ENCODE measurements at regions not wholly inside any gene's neighbourhood (a gene's known extent, or its start where the extent isn't known, plus 50 kb on each side); places are given as distances from the start of the nearest gene placed in this dataset.

DNA sequence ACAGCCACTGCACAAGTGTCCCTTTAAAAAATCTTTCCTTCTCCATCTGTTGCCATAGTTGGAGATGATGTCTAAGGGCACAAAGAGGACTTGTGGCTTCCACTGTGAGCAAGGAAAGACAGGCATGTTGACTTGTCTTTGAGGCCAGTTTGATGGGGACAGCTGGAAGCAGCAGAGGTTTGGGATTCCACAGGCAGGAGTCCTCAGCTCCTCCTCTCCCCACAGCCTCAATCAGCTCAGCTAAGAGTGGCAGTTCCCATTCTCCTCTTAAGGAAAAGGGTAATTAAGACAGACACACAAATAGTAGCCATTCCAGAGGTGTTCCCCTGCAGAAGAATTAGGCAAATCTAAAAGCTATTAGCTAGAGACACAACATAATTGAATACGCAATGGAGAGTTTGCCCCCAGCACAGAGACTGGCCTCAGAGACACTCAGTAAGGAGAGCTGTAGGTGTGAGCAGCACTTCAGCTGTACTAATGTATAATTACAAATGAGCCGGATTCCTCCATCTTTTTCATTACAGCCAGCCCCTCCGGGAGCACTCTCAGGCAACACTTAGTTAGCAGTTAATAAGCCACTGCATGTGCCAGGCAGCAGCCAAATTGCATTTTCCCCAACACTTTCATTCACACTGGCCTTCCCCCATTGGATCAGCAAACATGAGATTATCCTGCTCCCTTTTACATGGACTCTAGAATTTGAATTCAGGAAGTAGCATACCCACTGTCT is 434.0 kb downstream of the FOXO1 start:
- ChIA-PET POLR2A (interaction anchor here (0.6 kb wide), 1 partner anchor 38 kb away, joined by 3 read pairs; no protein-coding TSS in a partner anchor), CTCF (no interaction called here)
- TF ChIP-seq, protein P1, sequence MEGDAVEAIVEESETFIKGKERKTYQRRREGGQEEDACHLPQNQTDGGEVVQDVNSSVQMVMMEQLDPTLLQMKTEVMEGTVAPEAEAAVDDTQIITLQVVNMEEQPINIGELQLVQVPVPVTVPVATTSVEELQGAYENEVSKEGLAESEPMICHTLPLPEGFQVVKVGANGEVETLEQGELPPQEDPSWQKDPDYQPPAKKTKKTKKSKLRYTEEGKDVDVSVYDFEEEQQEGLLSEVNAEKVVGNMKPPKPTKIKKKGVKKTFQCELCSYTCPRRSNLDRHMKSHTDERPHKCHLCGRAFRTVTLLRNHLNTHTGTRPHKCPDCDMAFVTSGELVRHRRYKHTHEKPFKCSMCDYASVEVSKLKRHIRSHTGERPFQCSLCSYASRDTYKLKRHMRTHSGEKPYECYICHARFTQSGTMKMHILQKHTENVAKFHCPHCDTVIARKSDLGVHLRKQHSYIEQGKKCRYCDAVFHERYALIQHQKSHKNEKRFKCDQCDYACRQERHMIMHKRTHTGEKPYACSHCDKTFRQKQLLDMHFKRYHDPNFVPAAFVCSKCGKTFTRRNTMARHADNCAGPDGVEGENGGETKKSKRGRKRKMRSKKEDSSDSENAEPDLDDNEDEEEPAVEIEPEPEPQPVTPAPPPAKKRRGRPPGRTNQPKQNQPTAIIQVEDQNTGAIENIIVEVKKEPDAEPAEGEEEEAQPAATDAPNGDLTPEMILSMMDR (IDR thresholded peaks at IDR 0.05), result no peak
- Histone ChIP-seq H3K36me3 (ENCODE audit: insufficient read depth, low read length) (no peaks in the 10 kb centered on the region), H3K9me3 (ENCODE audit: control insufficient read depth in 1 of 2, insufficient read depth in 1 of 2, low read length in 2 of 2) (no peaks in the 10 kb centered on the region), H3K4me3 (ENCODE audit: low read length) (no peak overlapping the region), H3K27ac (ENCODE audit: low read depth in 1 of 2, low read length in 2 of 2) (no peak overlapping the region), H3K27me3 (ENCODE audit: control insufficient read depth in 1 of 2, insufficient read depth in 2 of 2, low read length in 2 of 2) (no peaks in the 10 kb centered on the region), H3K4me1 (ENCODE audit: insufficient read depth, low read length) (peaks cover 5% of the 10 kb centered on the region)
- H3K36me3 Mint-ChIP-seq (ENCODE audit: low read depth), result no peaks in the 10 kb centered on the region
- no peak for DNase-seq
- ATAC-seq (ENCODE audit: poor library complexity), result no peak
- H3K27me3 Mint-ChIP-seq, result no peaks in the 10 kb centered on the region
- H3K9me3 Mint-ChIP-seq, result no peaks in the 10 kb centered on the region
- H3K4me1 Mint-ChIP-seq (ENCODE audit: low read depth), result peaks cover 12% of the 10 kb centered on the region
- no peak overlapping the region for H3K4me3 Mint-ChIP-seq
- intact Hi-C loops (cut with DNase I, micrococcal nuclease), result no loop called here
- H3K27ac Mint-ChIP-seq, result no peak overlapping the region

DNA sequence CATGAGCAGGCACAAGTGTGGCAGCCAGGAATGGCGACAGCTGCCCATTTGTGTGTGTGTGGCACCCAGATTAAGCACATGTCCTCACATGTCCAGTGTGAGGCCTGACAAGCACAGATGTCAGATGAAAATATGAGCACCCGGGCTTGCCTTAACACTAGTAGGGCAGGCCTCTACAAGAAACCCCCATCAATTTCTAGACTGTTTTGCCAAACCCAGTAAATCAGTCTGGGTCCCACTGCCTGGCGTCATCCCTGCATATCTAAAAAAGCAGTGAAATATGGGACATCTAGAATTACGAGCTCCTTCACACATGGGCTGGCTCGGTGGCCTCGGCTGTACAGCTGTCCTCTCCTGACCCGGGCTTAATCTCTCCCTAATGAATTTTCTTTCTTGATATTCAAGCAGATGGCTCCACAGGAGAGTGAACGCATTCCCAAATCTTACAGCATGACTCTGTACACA is 432.7 kb downstream of the FOXO1 start:
- TF ChIP-seq, protein P1 (IDR thresholded peaks at IDR 0.05), result no peak
- no peak overlapping the region for H3K27ac Mint-ChIP-seq

DNA sequence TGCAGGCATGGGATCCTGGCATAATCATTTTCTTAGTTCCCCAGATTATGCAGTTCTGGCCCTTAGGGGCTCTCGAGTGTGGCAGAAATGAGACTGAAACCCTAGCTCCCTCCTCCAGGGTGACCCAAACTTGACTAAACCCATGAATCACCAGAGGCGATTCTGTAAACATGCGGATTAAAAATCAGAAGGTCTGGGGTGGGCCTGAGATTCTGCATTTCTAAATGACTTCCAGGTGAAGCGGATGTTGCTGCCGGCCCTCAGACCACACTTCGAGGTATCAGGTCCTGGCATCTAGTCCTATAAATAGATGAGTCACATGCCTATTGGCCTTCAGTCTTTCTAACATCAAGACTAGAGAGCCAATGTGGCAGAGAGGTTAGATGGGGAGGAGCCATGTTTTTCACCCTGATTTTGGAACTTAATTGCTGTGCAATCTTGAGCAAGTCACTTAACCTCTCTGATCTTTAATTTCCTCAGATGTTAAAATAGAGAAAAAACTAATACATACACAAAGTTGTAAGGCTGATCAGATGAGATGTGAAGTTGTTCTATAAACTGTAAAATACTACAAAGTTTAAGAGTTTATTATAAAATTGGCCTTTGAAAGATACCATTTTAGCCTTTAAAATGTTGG is 431.2 kb downstream of the FOXO1 start:
- no peaks in the 10 kb centered on the region for H3K9me3 ChIP-seq (ENCODE audit: control insufficient read depth in 1 of 2, insufficient read depth in 1 of 2, low read length in 2 of 2)
- no peaks in the 10 kb centered on the region for H3K27me3 Mint-ChIP-seq
- no peaks in the 10 kb centered on the region for H3K36me3 ChIP-seq (ENCODE audit: insufficient read depth, low read length)
- POLR2A ChIA-PET, result no interaction called here
- no peak overlapping the region for H3K27ac Mint-ChIP-seq
- ATAC-seq (ENCODE audit: poor library complexity), result no peak
- H3K27me3 ChIP-seq (ENCODE audit: control insufficient read depth in 1 of 2, insufficient read depth in 2 of 2, low read length in 2 of 2), result no peaks in the 10 kb centered on the region
- no peaks in the 10 kb centered on the region for H3K9me3 Mint-ChIP-seq
- H3K27ac ChIP-seq (ENCODE audit: low read depth in 1 of 2, low read length in 2 of 2), result no peak overlapping the region
- TF ChIP-seq, protein P1 (IDR thresholded peaks at IDR 0.05), result no peak
- peaks cover 12% of the 10 kb centered on the region for H3K4me1 Mint-ChIP-seq (ENCODE audit: low read depth)
- no peak for DNase-seq
- intact Hi-C loops (cut with DNase I, micrococcal nuclease), result no loop called here
- H3K4me1 ChIP-seq (ENCODE audit: insufficient read depth, low read length), result peaks cover 3% of the 10 kb centered on the region
- no peaks in the 10 kb centered on the region for H3K36me3 Mint-ChIP-seq (ENCODE audit: low read depth)
- H3K4me3 ChIP-seq (ENCODE audit: low read length), result no peak overlapping the region
- no peak overlapping the region for H3K4me3 Mint-ChIP-seq
- CTCF ChIA-PET, result no interaction called here

More for the DNA sequence above, 432.7 kb downstream of the FOXO1 start:
- Histone ChIP-seq H3K36me3 (ENCODE audit: insufficient read depth, low read length) (no peaks in the 10 kb centered on the region), H3K27me3 (ENCODE audit: control insufficient read depth in 1 of 2, insufficient read depth in 2 of 2, low read length in 2 of 2) (no peaks in the 10 kb centered on the region), H3K9me3 (ENCODE audit: control insufficient read depth in 1 of 2, insufficient read depth in 1 of 2, low read length in 2 of 2) (no peaks in the 10 kb centered on the region), H3K27ac (ENCODE audit: low read depth in 1 of 2, low read length in 2 of 2) (no peak overlapping the region), H3K4me3 (ENCODE audit: low read length) (no peak overlapping the region), H3K4me1 (ENCODE audit: insufficient read depth, low read length) (peaks cover 5% of the 10 kb centered on the region)
- H3K9me3 Mint-ChIP-seq, result no peaks in the 10 kb centered on the region
- H3K4me1 Mint-ChIP-seq (ENCODE audit: low read depth), result peaks cover 12% of the 10 kb centered on the region
- ChIA-PET CTCF (no interaction called here), POLR2A (interaction anchor here (0.6 kb wide), 1 partner anchor 48 kb away, joined by 3 read pairs; no protein-coding TSS in a partner anchor)
- H3K36me3 Mint-ChIP-seq (ENCODE audit: low read depth), result no peaks in the 10 kb centered on the region
- H3K4me3 Mint-ChIP-seq, result no peak overlapping the region
- no peak for DNase-seq
- no peaks in the 10 kb centered on the region for H3K27me3 Mint-ChIP-seq
- intact Hi-C loops (cut with DNase I, micrococcal nuclease), result no loop called here
- ATAC-seq (ENCODE audit: poor library complexity), result no peak
